Mesendoderm (in vitro differentiated cells): ENCODE measurements at regions not wholly inside any gene's neighbourhood (a gene's known extent, or its start where the extent isn't known, plus 50 kb on each side); places are given as distances from the start of the nearest gene placed in this dataset.

ENCODE experiments used
- DNase-seq: peaks from one replicate; pipeline ENCODE4 v3.0.0; 2013
- H2AK5ac ChIP-seq: 2 replicates; pipeline ENCODE4 v1.6.1; 2013; ENCODE audit warnings: low read length, inconsistent platforms
- H2BK120ac ChIP-seq: 2 replicates; pipeline ENCODE4 v1.6.1; 2013; ENCODE audit warnings: low read depth, mild to moderate bottlenecking, low read length, moderate library complexity, mixed read lengths
- H2BK15ac ChIP-seq: replicated peaks from 2 replicates; pipeline ENCODE4 v1.6.1; 2013; ENCODE audit warnings: low read depth, mild to moderate bottlenecking, moderate library complexity
- H2BK5ac ChIP-seq: 2 replicates; pipeline ENCODE4 v1.6.1; 2013; ENCODE audit warnings: low read length, inconsistent platforms
- H3K18ac ChIP-seq: 2 replicates; pipeline ENCODE4 v1.6.1; 2013; ENCODE audit warnings: mild to moderate bottlenecking, low read length, mixed read lengths
- H3K23ac ChIP-seq: one replicate; pipeline ENCODE4 v1.6.1; 2013; ENCODE audit warnings: low read length
- H3K27ac ChIP-seq: 2 replicates; pipeline ENCODE4 v1.5.1; 2013; ENCODE audit warnings: low read depth, mild to moderate bottlenecking, inconsistent platforms, low read length, moderate library complexity
- H3K27me3 ChIP-seq: 2 replicates; pipeline ENCODE4 v1.6.1; 2013; ENCODE audit warnings: low read length, control low read depth, mild to moderate bottlenecking, inconsistent platforms; ENCODE audit not compliant: insufficient read depth, poor library complexity
- H3K36me3 ChIP-seq: 2 replicates; pipeline ENCODE4 v1.6.1; 2013; ENCODE audit warnings: low read length, inconsistent platforms; ENCODE audit not compliant: control insufficient read depth, insufficient read depth
- H3K4ac ChIP-seq: one replicate; pipeline ENCODE4 v1.6.1; 2013; ENCODE audit warnings: low read depth, mild to moderate bottlenecking, low read length, moderate library complexity
- H3K4me1 ChIP-seq: 2 replicates; pipeline ENCODE4 v1.6.1; 2013; ENCODE audit warnings: low read depth, low read length, inconsistent platforms; ENCODE audit not compliant: control insufficient read depth
- H3K4me2 ChIP-seq: 2 replicates; pipeline ENCODE4 v1.6.1; 2013; ENCODE audit warnings: low read length
- H3K4me3 ChIP-seq: 2 replicates; pipeline ENCODE4 v1.5.1; 2013; ENCODE audit warnings: mild to moderate bottlenecking, low read length
- H3K56ac ChIP-seq: one replicate; pipeline ENCODE4 v1.6.1; 2013; ENCODE audit warnings: low read length
- H3K79me1 ChIP-seq: 2 replicates; pipeline ENCODE4 v1.6.1; 2013; ENCODE audit warnings: low read length, inconsistent platforms
- H3K79me2 ChIP-seq: 2 replicates; pipeline ENCODE4 v1.6.1; 2013; ENCODE audit warnings: mild to moderate bottlenecking, low read length; ENCODE audit not compliant: control insufficient read depth, insufficient read depth
- H3K9ac ChIP-seq: 2 replicates; pipeline ENCODE4 v1.6.1; 2013; ENCODE audit warnings: low read length, inconsistent platforms
- H4K5ac ChIP-seq: one replicate; pipeline ENCODE4 v1.6.1; 2013; ENCODE audit warnings: low read length
- H4K8ac ChIP-seq: one replicate; pipeline ENCODE4 v1.6.1; 2013; ENCODE audit warnings: low read depth, mild to moderate bottlenecking, control low read depth, low read length, moderate library complexity
- WGBS: extraction: QIAGEN DNeasy Blood & Tissue Kit; methylation state at CpG from one replicate; pipeline ENCODE4 v1.1.7; 2013; ENCODE audit warnings: low lambda C conversion rate, missing lambda C conversion rate; ENCODE audit not compliant: insufficient coverage; ENCODE audit errors: extremely low coverage; 5-methylcytosine and 5-hydroxymethylcytosine counted together

- H3K36me3 ChIP-seq, result no peaks in the 10 kb centered on the region
- H2BK5ac ChIP-seq, result no peak overlapping the region
- no peak overlapping the region for H4K5ac ChIP-seq
- H3K4me3 ChIP-seq, result no peak overlapping the region
- H3K79me2 ChIP-seq, result no peaks in the 10 kb centered on the region
- H3K23ac ChIP-seq, result no peak overlapping the region
- no peak overlapping the region for H3K27ac ChIP-seq
- H3K4me1 ChIP-seq, result no peaks in the 10 kb centered on the region
- no peaks in the 10 kb centered on the region for H3K27me3 ChIP-seq
- H3K18ac ChIP-seq, result no peak overlapping the region
- no peak for DNase-seq
- no peak overlapping the region for H2BK120ac ChIP-seq
- no peak overlapping the region for H3K56ac ChIP-seq
- H4K8ac ChIP-seq, result no peak overlapping the region
- H3K79me1 ChIP-seq, result no peaks in the 10 kb centered on the region
- no peak overlapping the region for H3K4ac ChIP-seq
- H2AK5ac ChIP-seq, result no peak overlapping the region
- no CpG with 5 or more reads among the region's 2 CpGs for WGBS
- no peak overlapping the region for H3K9ac ChIP-seq
- H2BK15ac ChIP-seq, result no peak overlapping the region
- H3K4me2 ChIP-seq, result no peak overlapping the region
These were observed 138.4 kb upstream of the SPDL1 start for GRCh38 chr5:169445191-169445590.

- no peak overlapping the region for H3K18ac ChIP-seq
- no peak for DNase-seq
- H2BK5ac ChIP-seq, result no peak overlapping the region
- no peak overlapping the region for H3K9ac ChIP-seq
- H3K27ac ChIP-seq, result no peak overlapping the region
- H4K8ac ChIP-seq, result no peak overlapping the region
- H2BK15ac ChIP-seq, result no peak overlapping the region
- H3K23ac ChIP-seq, result no peak overlapping the region
- no peak overlapping the region for H3K4me2 ChIP-seq
- H3K4me3 ChIP-seq, result no peak overlapping the region
- no peaks in the 10 kb centered on the region for H3K36me3 ChIP-seq
- H3K79me1 ChIP-seq, result no peaks in the 10 kb centered on the region
- H3K4me1 ChIP-seq, result no peaks in the 10 kb centered on the region
- H2AK5ac ChIP-seq, result no peak overlapping the region
- WGBS, result no CpG with 5 or more reads among the region's 9 CpGs
- no peak overlapping the region for H3K56ac ChIP-seq
- H4K5ac ChIP-seq, result no peak overlapping the region
- H3K79me2 ChIP-seq, result no peaks in the 10 kb centered on the region
- H3K4ac ChIP-seq, result no peak overlapping the region
- no peak overlapping the region for H2BK120ac ChIP-seq
- no peaks in the 10 kb centered on the region for H3K27me3 ChIP-seq
These were observed 140.4 kb upstream of the SPDL1 start for GRCh38 chr5:169442913-169443784.

GRCh38 chr5:169442403-169442874, 141.1 kb upstream of the SPDL1 start:
- Histone ChIP-seq H3K79me1 (no peaks in the 10 kb centered on the region), H3K4ac (no peak overlapping the region), H3K79me2 (no peaks in the 10 kb centered on the region), H3K56ac (no peak overlapping the region), H4K5ac (no peak overlapping the region), H3K4me1 (no peaks in the 10 kb centered on the region), H3K27ac (no peak overlapping the region), H3K4me2 (no peak overlapping the region), H3K18ac (no peak overlapping the region), H3K4me3 (no peak overlapping the region), H2BK5ac (no peak overlapping the region), H3K27me3 (no peaks in the 10 kb centered on the region), H4K8ac (no peak overlapping the region), H2BK15ac (no peak overlapping the region), H3K23ac (no peak overlapping the region), H3K36me3 (no peaks in the 10 kb centered on the region), H2BK120ac (no peak overlapping the region), H2AK5ac (no peak overlapping the region), H3K9ac (no peak overlapping the region)
- no CpG with 5 or more reads among the region's 2 CpGs for WGBS
- no peak for DNase-seq

- WGBS, result no CpG with 5 or more reads among the region's 3 CpGs
- Histone ChIP-seq H3K9ac (no peak overlapping the region), H3K4ac (no peak overlapping the region), H3K36me3 (no peaks in the 10 kb centered on the region), H3K4me2 (no peak overlapping the region), H3K79me1 (no peaks in the 10 kb centered on the region), H2AK5ac (no peak overlapping the region), H2BK5ac (no peak overlapping the region), H3K18ac (no peak overlapping the region), H4K5ac (no peak overlapping the region), H4K8ac (no peak overlapping the region), H3K79me2 (no peaks in the 10 kb centered on the region), H3K27me3 (no peaks in the 10 kb centered on the region), H3K23ac (no peak overlapping the region), H3K56ac (no peak overlapping the region), H3K4me3 (no peak overlapping the region), H3K4me1 (no peaks in the 10 kb centered on the region), H2BK120ac (no peak overlapping the region), H2BK15ac (no peak overlapping the region), H3K27ac (no peak overlapping the region)
- no peak for DNase-seq
These were observed 139.3 kb upstream of the SLIT3 start for GRCh38 chr5:169440107-169440705.

GRCh38 chr5:169439362-169439761, 138.4 kb upstream of the SLIT3 start:
- Histone ChIP-seq H2AK5ac (no peak overlapping the region), H2BK15ac (no peak overlapping the region), H3K9ac (no peak overlapping the region), H3K79me2 (no peaks in the 10 kb centered on the region), H3K79me1 (no peaks in the 10 kb centered on the region), H2BK120ac (no peak overlapping the region), H3K4me3 (no peak overlapping the region), H3K18ac (no peak overlapping the region), H4K8ac (no peak overlapping the region), H2BK5ac (no peak overlapping the region), H3K4ac (no peak overlapping the region), H3K27ac (no peak overlapping the region), H3K4me2 (no peak overlapping the region), H3K23ac (no peak overlapping the region), H3K56ac (no peak overlapping the region), H4K5ac (no peak overlapping the region), H3K4me1 (no peaks in the 10 kb centered on the region), H3K36me3 (no peaks in the 10 kb centered on the region), H3K27me3 (no peaks in the 10 kb centered on the region)
- DNase-seq, result no peak
- WGBS, result no CpG with 5 or more reads among the region's 4 CpGs
